Breast epithelium (tissue), 4 donors: ENCODE measurements at regions not wholly inside any gene's neighbourhood (a gene's known extent, or its start where the extent isn't known, plus 50 kb on each side); places are given as distances from the start of the nearest gene placed in this dataset.

Source experiments
- DNase-seq, 2 donors: peaks; one replicate each; pipeline ENCODE4 v3.0.0-alpha.2; 2019; ENCODE audit warnings: low spot score in 2 of 2
- H3K27ac ChIP-seq, 2 donors: fragments of 200-600 bp; sonication (generic) in 1 of 2; one replicate each; pipeline ENCODE4 v1.5.1; 2016 to 2019; ENCODE audit warnings: mild to moderate bottlenecking in 1 of 2
- H3K27me3 ChIP-seq, 2 donors: fragments of 200-600 bp; sonication (generic) in 1 of 2; one replicate each; pipeline versions ENCODE4 v1.5.1 to v1.6.0; 2017 to 2019; ENCODE audit warnings: control low read depth in 1 of 2, mild to moderate bottlenecking in 1 of 2
- H3K36me3 ChIP-seq: fragments of 200-600 bp; one replicate; pipeline ENCODE4 v1.5.1; 2019
- H3K4me1 ChIP-seq, 2 donors: fragments of 200-600 bp; sonication (generic); one replicate each; pipeline ENCODE4 v1.5.1; 2016 to 2019; ENCODE audit warnings: control low read depth in 1 of 2
- H3K4me3 ChIP-seq, 3 donors: fragments of 200-600 bp; sonication (generic); 1 replicate in 2 of 3; 2 replicates in 1 of 3; pipeline ENCODE4 v1.5.1; 2016 to 2019; ENCODE audit warnings: mild to moderate bottlenecking in 3 of 3, moderate library complexity in 2 of 3
- H3K9me3 ChIP-seq, 2 donors: fragments of 200-600 bp; sonication (generic) in 1 of 2; one replicate each; pipeline ENCODE4 v1.5.1; 2016 to 2019; ENCODE audit warnings: control low read depth in 1 of 2
- CTCF ChIP-seq, 3 donors: fragments of 450-650 bp; IDR thresholded peaks; one replicate each; pipeline ENCODE4 v1.5.1; 2016 to 2017; ENCODE audit warnings: antibody characterized with exemption in 3 of 3, mild to moderate bottlenecking in 3 of 3, moderate library complexity in 3 of 3
- POLR2A ChIP-seq: fragments of 450-650 bp; IDR thresholded peaks from one replicate; pipeline ENCODE4 v1.6.1; 2016; ENCODE audit warnings: antibody characterized with exemption, mild to moderate bottlenecking, moderate library complexity
- POLR2AphosphoS5 ChIP-seq, 3 donors: sonication (generic); formaldehyde crosslinking; IDR thresholded peaks; one replicate each; pipeline ENCODE4 v1.6.1; 2017; ENCODE audit warnings: antibody characterized with exemption in 3 of 3
- intact Hi-C: fragments of 100-400 bp; cut with DNase I; formaldehyde crosslinking; loops from one replicate; pipeline ENCODE4 v1.15.1; 2023; ENCODE audit warnings: low total_unique reads

- Histone ChIP-seq H3K27ac (no peak overlapping the region), H3K4me3 (no peak overlapping the region), H3K27me3 (no peaks in the 10 kb centered on the region), H3K4me1 (no peaks in the 10 kb centered on the region), H3K36me3 (no peaks in the 10 kb centered on the region), H3K9me3 (no peaks in the 10 kb centered on the region)
- intact Hi-C loops, result no loop called here
- TF ChIP-seq POLR2A, result no peak
- TF ChIP-seq CTCF (IDR thresholded peaks at IDR 0.05), result no peak
- TF ChIP-seq POLR2AphosphoS5 (IDR thresholded peaks at IDR 0.05), result no peak
- no peak for DNase-seq
Observed at GRCh38 chr5:127203818-127204217, 86.8 kb upstream of the MEGF10 start.

- TF ChIP-seq POLR2A, result no peak
- TF ChIP-seq POLR2AphosphoS5 (IDR thresholded peaks at IDR 0.05), result no peak
- TF ChIP-seq CTCF (IDR thresholded peaks at IDR 0.05), result no peak
- H3K4me3 ChIP-seq, result no peak overlapping the region
- no peaks in the 10 kb centered on the region for H3K36me3 ChIP-seq
- intact Hi-C loops, result no loop called here
- no peaks in the 10 kb centered on the region for H3K9me3 ChIP-seq
- no peaks in the 10 kb centered on the region for H3K27me3 ChIP-seq
- DNase-seq, result no peak
- no peaks in the 10 kb centered on the region for H3K4me1 ChIP-seq
- no peak overlapping the region for H3K27ac ChIP-seq
Observed at GRCh38 chr5:127205147-127205546, 85.4 kb upstream of the MEGF10 start.

- Histone ChIP-seq H3K9me3 (no peaks in the 10 kb centered on the region), H3K27ac (no peak overlapping the region), H3K27me3 (no peaks in the 10 kb centered on the region), H3K4me3 (no peak overlapping the region), H3K36me3 (no peaks in the 10 kb centered on the region), H3K4me1 (no peaks in the 10 kb centered on the region)
- no peak for TF ChIP-seq POLR2AphosphoS5 (IDR thresholded peaks at IDR 0.05)
- TF ChIP-seq CTCF (IDR thresholded peaks at IDR 0.05), result no peak
- no peak for TF ChIP-seq POLR2A
- no peak for DNase-seq
- intact Hi-C loops, result no loop called here
Observed at GRCh38 chr5:127206320-127207113, 84.1 kb upstream of the MEGF10 start.

- Histone ChIP-seq H3K4me1 (no peaks in the 10 kb centered on the region), H3K4me3 (no peak overlapping the region), H3K27ac (no peak overlapping the region), H3K36me3 (no peaks in the 10 kb centered on the region), H3K27me3 (no peaks in the 10 kb centered on the region), H3K9me3 (no peaks in the 10 kb centered on the region)
- DNase-seq, result no peak
- no peak for TF ChIP-seq CTCF (IDR thresholded peaks at IDR 0.05)
- TF ChIP-seq POLR2A, result no peak
- TF ChIP-seq POLR2AphosphoS5 (IDR thresholded peaks at IDR 0.05), result no peak
- intact Hi-C loops, result no loop called here
Observed at GRCh38 chr5:127210042-127210441, 80.6 kb upstream of the MEGF10 start.

- TF ChIP-seq POLR2A (no peak), CTCF (IDR thresholded peaks at IDR 0.05) (no peak)
Observed at GRCh38 chr5:127213231-127213630, 77.4 kb upstream of the MEGF10 start.

More at GRCh38 chr5:127213231-127213630, 77.4 kb upstream of the MEGF10 start:
- no peaks in the 10 kb centered on the region for H3K4me1 ChIP-seq
- H3K27me3 ChIP-seq, result no peaks in the 10 kb centered on the region
- no peak for DNase-seq
- intact Hi-C loops, result no loop called here
- H3K36me3 ChIP-seq, result no peaks in the 10 kb centered on the region
- H3K4me3 ChIP-seq, result no peak overlapping the region
- no peak overlapping the region for H3K27ac ChIP-seq
- no peaks in the 10 kb centered on the region for H3K9me3 ChIP-seq
